DOHH2 (cell line): ENCODE measurements at regions not wholly inside any gene's neighbourhood (a gene's known extent, or its start where the extent isn't known, plus 50 kb on each side); places are given as distances from the start of the nearest gene placed in this dataset.

ENCODE experiments used
- H3F3A ChIP-seq: fragments of 200-600 bp; sonication (generic), shearing (Covaris generic); 2 replicates; pipeline ENCODE4 v1.6.0; 2016; ENCODE audit warnings: antibody characterized with exemption, mild to moderate bottlenecking; ENCODE audit not compliant: control insufficient read depth, insufficient read depth
- H3K27ac ChIP-seq: fragments of 200-600 bp; sonication (generic); 2 replicates; pipeline ENCODE4 v1.5.1; 2014; ENCODE audit warnings: low read depth, mild to moderate bottlenecking, low read length, moderate library complexity
- H3K27me3 ChIP-seq: fragments of 200-600 bp; sonication (generic); 2 replicates; pipeline ENCODE4 v1.6.1; 2014; ENCODE audit warnings: mild to moderate bottlenecking, low read length, mixed read lengths; ENCODE audit not compliant: control insufficient read depth
- H3K36me3 ChIP-seq: fragments of 200-600 bp; sonication (generic); 2 replicates; pipeline ENCODE4 v1.6.1; 2014; ENCODE audit warnings: mild to moderate bottlenecking, low read length, moderate library complexity, mixed read lengths; ENCODE audit not compliant: control insufficient read depth
- H3K4me1 ChIP-seq: fragments of 200-600 bp; sonication (generic); 2 replicates; pipeline ENCODE4 v1.6.1; 2014; ENCODE audit warnings: mild to moderate bottlenecking, low read length, mixed read lengths; ENCODE audit not compliant: control insufficient read depth
- H3K4me2 ChIP-seq: fragments of 200-600 bp; sonication (generic); 2 replicates; pipeline ENCODE4 v1.6.0; 2014; ENCODE audit warnings: mild to moderate bottlenecking, low read length, moderate library complexity
- H3K4me3 ChIP-seq: fragments of 200-600 bp; sonication (generic); 2 replicates; pipeline ENCODE4 v1.5.1; 2014; ENCODE audit warnings: mild to moderate bottlenecking, low read length, mixed read lengths
- H3K79me2 ChIP-seq: fragments of 200-600 bp; sonication (generic); 2 replicates; pipeline ENCODE4 v1.6.1; 2014; ENCODE audit warnings: mild to moderate bottlenecking, low read length, mixed read lengths; ENCODE audit not compliant: control insufficient read depth
- H3K9me2 ChIP-seq: fragments of 200-600 bp; sonication (generic); replicated peaks from 2 replicates; pipeline ENCODE4 v1.6.1; 2014; ENCODE audit warnings: mild to moderate bottlenecking, low read length, mixed read lengths; ENCODE audit not compliant: control insufficient read depth
- H3K9me3 ChIP-seq: fragments of 200-600 bp; sonication (generic); 2 replicates; pipeline ENCODE4 v1.6.1; 2014; ENCODE audit warnings: antibody characterized with exemption, low read length, mixed read lengths; ENCODE audit not compliant: control insufficient read depth, insufficient read depth
- H4K20me1 ChIP-seq: fragments of 200-600 bp; sonication (generic); 2 replicates; pipeline ENCODE4 v1.6.0; 2014; ENCODE audit warnings: low read depth, mild to moderate bottlenecking, antibody characterized with exemption, low read length, moderate library complexity; ENCODE audit not compliant: control insufficient read depth, insufficient read depth
- EZH2phosphoT487 ChIP-seq: fragments of 200-600 bp; sonication (generic); IDR thresholded peaks from 2 replicates; pipeline ENCODE4 v1.6.1; 2017; ENCODE audit warnings: borderline replicate concordance, mild to moderate bottlenecking, antibody characterized with exemption, low read length, moderate library complexity, mixed read lengths
- TF ChIP-seq, protein P1 (sequence below): fragments of 200-600 bp; sonication (generic); IDR thresholded peaks from one replicate; pipeline ENCODE4 v1.5.1; 2014; ENCODE audit warnings: antibody characterized with exemption, mild to moderate bottlenecking, low read depth, low read length; ENCODE audit not compliant: poor library complexity, severe bottlenecking

DNA sequence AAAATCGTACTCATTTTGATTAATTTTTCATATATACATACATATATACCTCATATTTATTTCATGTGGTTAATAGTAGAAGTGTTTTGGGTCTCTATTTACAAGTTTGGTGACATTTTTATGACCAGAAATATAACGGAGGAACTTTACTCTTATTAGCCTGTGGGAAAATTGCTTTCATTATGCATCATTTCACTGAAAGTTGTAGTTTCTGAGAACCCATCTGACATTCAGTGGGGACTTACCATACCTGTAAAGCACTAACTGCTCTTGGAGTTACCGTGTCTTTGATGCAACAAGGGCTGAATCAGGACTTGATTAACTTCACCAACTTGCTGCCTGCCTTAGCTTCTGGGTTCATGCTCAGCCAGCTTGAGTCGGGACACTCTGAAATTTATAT is 49.9 kb upstream of the ITPKB start:
- Histone ChIP-seq H3K27me3 (peaks cover 15% of the 10 kb centered on the region), H3F3A (no peaks in the 10 kb centered on the region), H3K9me2 (no peaks in the 10 kb centered on the region), H4K20me1 (no peaks in the 10 kb centered on the region), H3K27ac (no peak overlapping the region), H3K79me2 (no peaks in the 10 kb centered on the region), H3K4me3 (no peak overlapping the region), H3K9me3 (no peaks in the 10 kb centered on the region), H3K4me2 (no peak overlapping the region), H3K4me1 (no peaks in the 10 kb centered on the region), H3K36me3 (no peaks in the 10 kb centered on the region)
- peak; percentile 25; the same call in 1 of the 2 replicates for TF ChIP-seq EZH2phosphoT487
- TF ChIP-seq, protein P1, sequence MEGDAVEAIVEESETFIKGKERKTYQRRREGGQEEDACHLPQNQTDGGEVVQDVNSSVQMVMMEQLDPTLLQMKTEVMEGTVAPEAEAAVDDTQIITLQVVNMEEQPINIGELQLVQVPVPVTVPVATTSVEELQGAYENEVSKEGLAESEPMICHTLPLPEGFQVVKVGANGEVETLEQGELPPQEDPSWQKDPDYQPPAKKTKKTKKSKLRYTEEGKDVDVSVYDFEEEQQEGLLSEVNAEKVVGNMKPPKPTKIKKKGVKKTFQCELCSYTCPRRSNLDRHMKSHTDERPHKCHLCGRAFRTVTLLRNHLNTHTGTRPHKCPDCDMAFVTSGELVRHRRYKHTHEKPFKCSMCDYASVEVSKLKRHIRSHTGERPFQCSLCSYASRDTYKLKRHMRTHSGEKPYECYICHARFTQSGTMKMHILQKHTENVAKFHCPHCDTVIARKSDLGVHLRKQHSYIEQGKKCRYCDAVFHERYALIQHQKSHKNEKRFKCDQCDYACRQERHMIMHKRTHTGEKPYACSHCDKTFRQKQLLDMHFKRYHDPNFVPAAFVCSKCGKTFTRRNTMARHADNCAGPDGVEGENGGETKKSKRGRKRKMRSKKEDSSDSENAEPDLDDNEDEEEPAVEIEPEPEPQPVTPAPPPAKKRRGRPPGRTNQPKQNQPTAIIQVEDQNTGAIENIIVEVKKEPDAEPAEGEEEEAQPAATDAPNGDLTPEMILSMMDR, result no peak
